Neural crest cell (in vitro differentiated cells): ENCODE measurements at regions not wholly inside any gene's neighbourhood (a gene's known extent, or its start where the extent isn't known, plus 50 kb on each side); places are given as distances from the start of the nearest gene placed in this dataset.

Source experiments
- DNase-seq: peaks from one replicate; pipeline ENCODE4 v3.0.0; 2021; ENCODE audit warnings: low read depth, mixed read lengths, low spot score
- H3K27ac Mint-ChIP-seq: one replicate; pipeline ENCODE4 v1.8.0; 2021; ENCODE audit warnings: mild to moderate bottlenecking, mixed read lengths; ENCODE audit not compliant: unreplicated experiment
- H3K27me3 Mint-ChIP-seq: 2 replicates; pipeline ENCODE4 v1.8.0; 2021; ENCODE audit warnings: low read depth, mild to moderate bottlenecking, mixed read lengths
- H3K36me3 Mint-ChIP-seq: 2 replicates; pipeline ENCODE4 v1.8.0; 2021; ENCODE audit warnings: low read depth, mild to moderate bottlenecking, mixed read lengths
- H3K4me1 Mint-ChIP-seq: 2 replicates; pipeline ENCODE4 v1.8.0; 2021; ENCODE audit warnings: mixed read lengths
- H3K4me3 Mint-ChIP-seq: one replicate; pipeline ENCODE4 v1.8.0; 2021; ENCODE audit warnings: mild to moderate bottlenecking, mixed read lengths
- H3K9me3 Mint-ChIP-seq: 2 replicates; pipeline ENCODE4 v1.8.0; 2021; ENCODE audit warnings: mixed read lengths
- TF ChIP-seq, protein P1 (sequence below): fragments of 200-600 bp; sonication (generic); conservative IDR thresholded peaks from 2 replicates; pipeline ENCODE4 v1.5.0; 2021; ENCODE audit warnings: antibody characterized with exemption, mild to moderate bottlenecking

DNA sequence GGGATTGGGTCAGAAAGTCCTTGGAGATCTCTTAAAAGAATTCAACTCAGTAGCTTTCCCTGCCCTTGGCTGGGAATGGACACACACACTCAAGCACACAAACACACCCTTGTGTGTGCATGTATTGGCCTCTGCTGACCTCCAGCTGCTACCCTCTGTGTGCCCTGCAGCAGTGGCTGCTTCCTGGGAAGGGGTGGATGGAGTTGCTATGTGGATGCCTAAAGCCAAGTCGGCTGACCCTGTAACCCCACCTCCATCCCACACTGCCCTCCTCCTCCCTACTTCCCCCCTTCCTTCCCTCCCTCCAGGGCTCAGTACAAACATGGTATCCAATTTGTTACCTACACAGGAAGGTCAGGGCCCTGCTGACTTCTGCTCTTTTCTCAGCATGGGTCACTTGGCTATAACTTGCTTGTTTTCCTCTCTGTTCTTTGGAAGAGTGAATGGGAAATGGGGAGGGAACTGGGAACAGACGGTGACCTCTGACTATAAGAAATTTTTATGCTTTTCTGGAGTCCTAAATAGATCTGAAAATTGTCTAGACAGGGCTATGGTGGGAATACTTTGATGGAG, 351.6 kb upstream of the TBX3 start:
- H3K36me3 Mint-ChIP-seq, result no peaks in the 10 kb centered on the region
- TF ChIP-seq, protein P1, sequence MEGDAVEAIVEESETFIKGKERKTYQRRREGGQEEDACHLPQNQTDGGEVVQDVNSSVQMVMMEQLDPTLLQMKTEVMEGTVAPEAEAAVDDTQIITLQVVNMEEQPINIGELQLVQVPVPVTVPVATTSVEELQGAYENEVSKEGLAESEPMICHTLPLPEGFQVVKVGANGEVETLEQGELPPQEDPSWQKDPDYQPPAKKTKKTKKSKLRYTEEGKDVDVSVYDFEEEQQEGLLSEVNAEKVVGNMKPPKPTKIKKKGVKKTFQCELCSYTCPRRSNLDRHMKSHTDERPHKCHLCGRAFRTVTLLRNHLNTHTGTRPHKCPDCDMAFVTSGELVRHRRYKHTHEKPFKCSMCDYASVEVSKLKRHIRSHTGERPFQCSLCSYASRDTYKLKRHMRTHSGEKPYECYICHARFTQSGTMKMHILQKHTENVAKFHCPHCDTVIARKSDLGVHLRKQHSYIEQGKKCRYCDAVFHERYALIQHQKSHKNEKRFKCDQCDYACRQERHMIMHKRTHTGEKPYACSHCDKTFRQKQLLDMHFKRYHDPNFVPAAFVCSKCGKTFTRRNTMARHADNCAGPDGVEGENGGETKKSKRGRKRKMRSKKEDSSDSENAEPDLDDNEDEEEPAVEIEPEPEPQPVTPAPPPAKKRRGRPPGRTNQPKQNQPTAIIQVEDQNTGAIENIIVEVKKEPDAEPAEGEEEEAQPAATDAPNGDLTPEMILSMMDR, result no peak

DNA sequence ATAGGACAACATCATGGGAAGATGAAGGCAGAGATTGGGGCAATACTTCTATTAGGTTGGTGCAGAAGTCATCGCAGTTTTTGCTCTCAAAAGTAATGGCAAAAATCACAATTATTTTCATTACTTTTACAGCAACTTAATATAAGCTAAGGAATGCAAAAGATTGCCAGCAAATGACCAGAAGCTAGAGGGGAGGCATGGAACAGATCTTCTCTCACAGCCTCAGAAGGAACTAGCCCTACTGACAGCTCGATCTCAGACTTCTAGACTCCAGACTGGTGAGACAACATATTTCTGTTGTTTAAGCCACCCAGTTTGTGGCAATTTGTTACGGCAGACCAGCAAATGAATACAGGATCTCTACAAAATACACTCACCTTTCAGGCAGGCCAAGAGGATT, 348.5 kb upstream of the TBX3 start:
- Mint-ChIP-seq H3K27ac (no peak overlapping the region), H3K4me1 (peaks cover 29% of the 10 kb centered on the region), H3K9me3 (no peaks in the 10 kb centered on the region), H3K36me3 (no peaks in the 10 kb centered on the region), H3K4me3 (no peak overlapping the region), H3K27me3 (no peaks in the 10 kb centered on the region)
- TF ChIP-seq, protein P1, result no peak
- DNase-seq, result no peak

More for the DNA sequence above, 351.6 kb upstream of the TBX3 start:
- peaks cover 25% of the 10 kb centered on the region for H3K4me1 Mint-ChIP-seq
- DNase-seq, result peak; percentile 45
- no peaks in the 10 kb centered on the region for H3K27me3 Mint-ChIP-seq
- no peak overlapping the region for H3K27ac Mint-ChIP-seq
- peaks cover 2% of the 10 kb centered on the region for H3K9me3 Mint-ChIP-seq
- H3K4me3 Mint-ChIP-seq, result no peak overlapping the region

DNA sequence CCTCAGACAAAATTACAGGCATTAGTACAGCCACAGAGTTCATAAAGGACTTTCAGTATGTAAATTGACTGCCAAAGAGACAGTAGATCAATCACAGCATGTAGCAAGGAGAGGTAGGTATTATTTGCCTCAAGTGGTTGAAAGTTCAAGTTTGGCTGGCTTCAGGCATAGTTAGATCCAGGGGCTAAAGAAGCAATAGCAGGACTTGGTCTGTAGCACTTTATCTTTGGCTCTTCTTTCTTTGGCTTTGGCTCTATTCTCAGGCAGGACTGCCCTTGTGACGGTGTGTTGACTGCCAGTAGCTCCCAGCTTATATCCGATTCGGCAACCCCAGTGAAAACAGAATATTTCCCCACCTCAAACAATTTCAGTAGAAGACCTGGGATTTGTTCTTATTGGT, 346.0 kb upstream of the TBX3 start:
- H3K4me1 Mint-ChIP-seq, result peaks cover 11% of the 10 kb centered on the region
- TF ChIP-seq, protein P1, result no peak
- no peaks in the 10 kb centered on the region for H3K9me3 Mint-ChIP-seq
- H3K36me3 Mint-ChIP-seq, result no peaks in the 10 kb centered on the region
- no peak overlapping the region for H3K4me3 Mint-ChIP-seq
- no peaks in the 10 kb centered on the region for H3K27me3 Mint-ChIP-seq
- H3K27ac Mint-ChIP-seq, result no peak overlapping the region
- DNase-seq, result no peak

DNA sequence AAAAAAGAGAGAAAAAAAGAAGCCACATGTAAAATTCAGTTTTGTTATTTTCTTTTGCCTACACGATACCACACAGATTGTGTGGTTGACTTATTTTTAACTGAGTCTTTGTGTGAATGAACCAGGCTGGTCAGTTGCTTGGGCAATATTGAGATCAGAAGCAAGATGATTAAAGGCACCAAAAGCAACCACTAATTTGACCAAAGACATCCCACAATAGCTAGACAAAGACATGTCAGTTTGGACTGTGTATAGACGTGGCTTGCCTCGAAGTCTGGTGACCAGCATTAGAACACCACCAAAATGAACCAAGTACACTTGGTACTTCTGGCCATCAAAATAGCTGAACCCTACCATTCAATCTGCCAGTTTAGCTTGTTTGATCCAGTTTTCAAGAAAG, 340.6 kb upstream of the TBX3 start:
- H3K36me3 Mint-ChIP-seq, result peaks cover 3% of the 10 kb centered on the region
- peaks cover 4% of the 10 kb centered on the region for H3K4me1 Mint-ChIP-seq
- no peak overlapping the region for H3K27ac Mint-ChIP-seq
- H3K4me3 Mint-ChIP-seq, result no peak overlapping the region
- DNase-seq, result no peak
- peaks cover 4% of the 10 kb centered on the region for H3K9me3 Mint-ChIP-seq
- TF ChIP-seq, protein P1, result no peak
- H3K27me3 Mint-ChIP-seq, result no peaks in the 10 kb centered on the region

DNA sequence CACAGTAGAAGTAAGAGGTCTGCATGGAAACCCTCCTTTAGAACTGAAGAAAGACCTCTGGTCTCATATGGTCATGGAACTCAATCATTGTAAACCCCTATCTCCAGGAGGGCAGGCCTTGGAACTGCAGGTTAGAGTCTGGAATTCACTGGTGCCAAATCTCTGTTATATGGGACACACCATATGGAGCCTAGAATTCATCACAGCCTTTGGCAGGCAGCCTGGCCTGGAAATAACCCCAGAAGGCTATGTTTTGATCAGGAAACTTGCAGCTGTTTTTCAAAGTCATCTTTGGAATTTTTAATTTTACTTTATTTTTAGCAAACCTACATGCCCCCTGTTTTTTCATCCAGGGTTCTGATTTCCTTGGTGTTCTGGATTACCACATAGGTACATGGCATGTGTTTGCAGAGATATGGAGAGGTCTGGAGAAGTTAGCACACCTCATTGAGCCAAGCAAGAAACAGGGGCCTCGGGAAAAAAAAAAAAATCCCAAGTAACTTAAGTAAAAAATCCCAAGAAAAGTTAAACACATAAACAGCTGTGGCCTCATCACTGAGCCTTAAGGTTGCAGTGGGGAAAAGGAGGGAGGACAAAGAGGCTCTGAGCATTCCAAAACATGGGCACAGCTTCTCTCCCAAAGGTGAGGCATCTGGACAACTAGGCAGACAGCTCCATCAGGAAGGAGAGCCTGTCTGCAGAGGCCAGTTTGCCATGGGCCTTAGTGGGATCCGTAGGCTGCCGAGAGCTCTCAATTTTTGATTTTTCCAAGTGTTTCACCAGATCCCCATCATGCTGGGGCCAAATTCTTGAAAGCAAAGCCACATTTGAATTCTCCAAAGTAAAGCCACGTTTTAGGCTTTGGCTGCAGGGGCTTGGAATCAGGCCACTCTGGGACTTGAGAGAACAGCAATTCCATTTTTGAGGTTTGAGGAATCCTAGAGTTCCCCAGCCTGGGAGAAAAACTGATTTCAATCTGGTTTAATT, 339.6 kb upstream of the TBX3 start:
- no peak for DNase-seq
- H3K36me3 Mint-ChIP-seq, result peaks cover 3% of the 10 kb centered on the region

More for the DNA sequence above, 339.6 kb upstream of the TBX3 start:
- Mint-ChIP-seq H3K4me1 (peaks cover 4% of the 10 kb centered on the region), H3K27me3 (no peaks in the 10 kb centered on the region), H3K27ac (no peak overlapping the region), H3K9me3 (peaks cover 4% of the 10 kb centered on the region), H3K4me3 (no peak overlapping the region)
- TF ChIP-seq, protein P1, result no peak
